HG03097 (cell line): ENCODE measurements at regions not wholly inside any gene's neighbourhood (a gene's known extent, or its start where the extent isn't known, plus 50 kb on each side); places are given as distances from the start of the nearest gene placed in this dataset.
A peak's percentile ranks its signal among the peaks of the same experiment; 100 is the strongest.

Experiments
- ATAC-seq: cut with Tn5 transposase; IDR thresholded peaks from one replicate; pipeline ENCODE4 v1.9.1; 2021; ENCODE audit not compliant: unreplicated experiment, low FRiP score

DNA sequence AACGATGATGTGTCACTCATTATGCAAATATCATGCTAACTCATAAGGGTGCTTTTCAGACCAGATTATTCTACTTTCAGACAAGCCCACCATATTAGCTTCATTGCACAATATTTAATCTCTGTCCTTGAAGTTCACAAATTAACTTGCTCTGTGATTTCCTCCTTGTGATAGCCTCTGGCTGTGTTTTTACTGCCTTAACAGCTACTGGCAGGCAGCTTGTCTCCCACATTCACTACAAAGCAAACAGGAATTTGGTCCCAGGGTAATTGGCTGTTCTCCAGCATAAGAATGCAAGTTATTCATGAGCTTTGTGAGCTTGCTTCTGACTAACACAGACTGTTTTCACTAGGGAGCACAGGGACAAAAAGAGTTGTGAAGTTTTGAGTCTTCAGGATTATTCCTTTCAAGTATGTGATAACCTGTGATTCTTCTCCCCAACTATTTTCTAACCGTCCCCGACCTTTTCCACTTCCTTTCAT, 87.9 kb upstream of the HMCN1 start:
- ATAC-seq = no peak

DNA sequence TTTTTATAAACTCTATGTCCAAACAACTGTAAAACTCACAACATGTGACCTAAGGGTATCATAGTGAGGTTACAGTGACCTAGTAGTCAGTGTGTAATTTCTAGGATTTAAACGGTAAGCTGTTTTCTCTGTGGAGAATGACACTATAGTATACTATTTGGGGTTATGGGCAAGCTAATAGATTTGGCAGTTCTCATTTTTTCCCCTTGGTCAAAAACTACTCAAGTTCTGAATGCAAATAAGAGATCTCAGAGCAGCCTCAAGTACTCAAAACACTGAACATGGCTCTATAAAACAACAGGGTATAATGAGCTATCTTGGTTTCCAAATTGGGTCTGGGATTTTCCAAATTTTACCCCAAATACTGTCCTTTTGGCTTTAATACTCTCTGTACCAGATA, 88.5 kb upstream of the HMCN1 start:
- no peak for ATAC-seq

- no peak for ATAC-seq
Measured at GRCh38 chr1:185645162-185645640, 89.0 kb upstream of the HMCN1 start.

- no peak for ATAC-seq
Measured at GRCh38 chr1:185644531-185644930, 89.7 kb upstream of the HMCN1 start.

DNA sequence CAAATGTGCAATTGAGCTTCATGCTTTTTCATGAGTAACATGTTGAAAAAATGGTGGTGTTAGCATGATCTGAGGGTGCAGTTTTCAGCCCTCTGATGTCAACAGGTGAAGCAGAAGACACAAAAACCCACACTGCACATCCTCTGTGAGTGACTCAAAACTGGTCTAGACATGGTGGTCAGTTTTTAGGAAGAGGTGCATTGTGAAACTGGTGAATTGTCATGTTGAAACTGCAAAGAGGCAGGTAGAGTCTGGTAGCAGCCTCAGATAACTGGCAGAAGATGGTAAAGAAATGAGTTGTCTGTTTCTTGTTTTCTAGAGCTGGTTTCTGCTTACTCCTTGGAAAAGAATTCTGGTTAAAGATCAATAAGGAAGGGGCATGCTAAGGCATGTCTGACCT, 97.3 kb upstream of the HMCN1 start:
- ATAC-seq = peak; percentile 100

DNA sequence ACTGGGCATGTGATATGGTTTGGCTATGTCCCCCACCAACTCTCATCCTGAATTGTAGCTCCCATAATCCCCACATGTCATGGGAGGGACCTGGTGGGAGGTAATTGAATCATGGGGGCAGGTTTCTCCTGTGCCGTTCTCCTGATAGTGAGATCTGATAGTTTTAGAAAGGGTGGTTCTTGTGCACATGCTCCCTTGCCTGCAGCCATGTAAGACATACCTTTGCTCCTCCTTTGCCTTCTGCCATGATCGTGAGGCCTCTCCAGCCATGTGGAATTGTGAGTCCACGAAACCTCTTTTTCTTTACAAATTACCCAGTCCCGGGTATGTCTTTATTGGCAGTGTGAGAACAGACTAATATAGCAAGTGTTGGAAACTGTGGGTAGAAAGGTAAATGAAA, 99.5 kb upstream of the HMCN1 start:
- no peak for ATAC-seq

DNA sequence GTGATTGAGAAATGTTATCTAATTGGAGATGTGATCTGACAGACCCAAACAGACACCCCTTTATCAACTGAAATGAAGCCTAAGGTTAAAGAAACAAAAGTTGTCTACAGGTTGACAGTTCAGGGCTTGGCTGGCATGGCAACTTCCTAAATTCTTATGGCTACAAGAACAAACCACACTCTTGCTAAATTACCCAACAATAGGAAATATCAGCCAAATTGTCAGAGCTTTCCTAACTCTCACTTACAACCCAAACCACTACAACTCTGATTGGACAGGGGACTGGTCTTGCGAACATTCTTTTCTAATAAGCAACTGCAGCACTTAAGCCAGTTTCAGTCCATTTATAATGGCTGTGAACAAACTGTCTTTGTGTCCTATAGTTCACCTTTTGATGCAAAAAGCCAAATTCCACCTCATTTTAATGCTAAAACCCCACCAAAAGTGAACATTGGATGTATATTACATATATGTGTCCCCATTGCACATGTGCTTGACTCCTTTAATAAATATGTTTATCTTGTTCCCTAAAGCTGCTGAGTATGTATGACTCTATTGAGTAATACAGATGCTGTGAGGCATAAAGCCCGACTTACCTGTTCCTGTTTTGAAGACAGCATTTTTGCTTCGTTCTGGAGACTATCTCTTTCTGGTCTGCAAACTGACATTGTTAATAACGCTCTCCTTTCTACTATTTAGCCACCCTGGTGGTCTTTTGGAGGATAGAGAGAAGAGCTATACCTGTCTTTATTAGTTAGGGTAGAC, 101.3 kb upstream of the HMCN1 start:
- no peak for ATAC-seq

DNA sequence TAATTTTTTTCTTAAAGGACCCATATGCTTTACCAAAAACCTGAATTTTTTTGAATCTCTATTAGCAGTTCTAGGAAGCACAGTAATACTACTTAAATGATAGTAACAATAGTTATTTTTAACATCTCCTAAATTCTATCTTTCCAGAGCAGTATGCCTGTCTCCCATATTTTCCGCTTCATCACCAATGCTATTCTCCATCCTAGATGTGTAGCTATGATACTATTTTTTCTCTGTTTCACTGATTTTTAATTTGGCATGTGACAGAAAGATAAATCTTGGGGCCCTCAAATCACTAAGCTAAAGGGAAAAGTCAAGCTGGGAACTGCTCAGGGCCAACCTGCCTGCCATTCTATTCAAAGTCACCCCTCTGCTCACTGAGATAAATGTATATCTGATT, 102.3 kb upstream of the HMCN1 start:
- no peak for ATAC-seq

- no peak for ATAC-seq
Measured at GRCh38 chr1:185627761-185628501, 106.3 kb upstream of the HMCN1 start.

GRCh38 chr1:185627171-185627570, 107.0 kb upstream of the HMCN1 start:
- ATAC-seq = no peak

- no peak for ATAC-seq
Measured at GRCh38 chr1:185626344-185626743, 107.8 kb upstream of the HMCN1 start.

DNA sequence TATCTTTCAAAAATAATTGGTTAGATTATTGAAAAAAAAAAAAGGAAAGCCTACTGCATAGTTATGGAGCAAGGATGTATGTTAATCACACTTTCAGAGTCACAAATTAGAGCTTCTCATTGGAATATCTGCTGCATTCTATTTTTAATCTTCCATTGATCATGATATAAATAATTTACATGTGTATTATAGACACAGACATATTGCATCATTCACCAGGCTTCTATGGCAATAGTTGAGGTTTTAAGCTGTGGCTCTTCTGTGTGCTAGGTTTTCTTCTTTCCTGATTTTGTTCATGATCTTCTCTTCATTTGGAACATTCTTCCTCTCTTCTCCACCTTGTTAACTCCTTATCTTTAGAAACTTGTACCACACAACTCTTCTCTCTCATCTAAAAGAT, 123.2 kb upstream of the HMCN1 start:
- ATAC-seq = no peak

DNA sequence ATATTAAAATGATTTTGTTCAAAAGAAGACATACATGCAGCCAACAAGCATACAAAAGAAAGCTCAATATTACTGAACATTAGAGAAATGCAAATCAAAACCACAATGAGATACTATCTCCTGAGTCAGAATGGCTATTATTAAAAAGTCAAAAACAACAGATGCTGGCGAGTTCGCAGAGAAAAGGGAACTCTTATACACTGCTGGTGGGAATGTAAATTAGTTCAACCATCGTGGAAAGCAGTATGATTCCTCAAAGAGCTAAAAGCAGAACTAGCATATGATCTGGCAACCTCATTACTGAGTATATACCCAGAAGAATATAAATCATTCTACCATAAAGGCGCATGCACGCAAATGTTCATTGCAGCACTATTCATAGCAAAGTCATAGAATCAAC, 126.0 kb upstream of the HMCN1 start:
- peak; percentile 59 for ATAC-seq

GRCh38 chr1:185603158-185603557, 131.0 kb upstream of the HMCN1 start:
- peak; percentile 67 for ATAC-seq

DNA sequence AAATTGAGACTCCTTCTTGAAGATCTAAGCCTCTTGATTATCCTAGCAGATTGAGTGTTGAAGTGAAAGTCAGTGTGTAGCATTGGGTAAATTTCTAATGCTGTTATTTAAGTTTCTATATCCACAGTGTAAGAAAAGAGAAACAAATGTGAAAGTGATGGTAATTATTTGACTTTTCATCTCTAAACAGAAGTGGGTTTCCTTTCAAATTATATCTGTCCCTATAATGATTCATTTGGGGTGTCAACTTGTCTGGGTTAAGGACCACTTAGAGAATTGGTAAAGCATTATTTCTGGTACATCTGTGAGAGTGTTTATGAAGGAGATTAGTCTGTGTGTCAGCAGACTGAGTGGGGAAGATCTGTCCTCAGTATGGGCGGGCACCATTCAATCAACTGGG, 133.0 kb upstream of the HMCN1 start:
- peak; percentile 38 for ATAC-seq

DNA sequence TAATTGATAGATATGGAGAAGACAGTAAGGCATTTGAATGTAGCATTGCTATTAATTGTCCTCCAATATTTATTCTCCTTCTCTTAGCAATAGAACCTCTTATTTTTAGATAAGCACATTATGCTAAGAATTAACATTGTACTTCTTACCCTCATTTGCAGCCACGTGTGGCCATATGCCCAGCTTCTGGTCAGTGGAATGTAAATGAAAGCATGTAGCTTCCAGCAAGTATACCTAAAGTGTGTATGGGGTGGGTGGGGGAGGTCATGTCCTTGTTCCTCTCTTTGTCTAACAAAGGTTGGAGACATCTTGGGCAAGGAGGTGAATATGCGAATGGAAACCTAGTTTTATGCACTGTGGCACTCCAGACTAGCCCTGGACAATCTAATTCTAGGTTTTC, 133.6 kb upstream of the HMCN1 start:
- no peak for ATAC-seq

DNA sequence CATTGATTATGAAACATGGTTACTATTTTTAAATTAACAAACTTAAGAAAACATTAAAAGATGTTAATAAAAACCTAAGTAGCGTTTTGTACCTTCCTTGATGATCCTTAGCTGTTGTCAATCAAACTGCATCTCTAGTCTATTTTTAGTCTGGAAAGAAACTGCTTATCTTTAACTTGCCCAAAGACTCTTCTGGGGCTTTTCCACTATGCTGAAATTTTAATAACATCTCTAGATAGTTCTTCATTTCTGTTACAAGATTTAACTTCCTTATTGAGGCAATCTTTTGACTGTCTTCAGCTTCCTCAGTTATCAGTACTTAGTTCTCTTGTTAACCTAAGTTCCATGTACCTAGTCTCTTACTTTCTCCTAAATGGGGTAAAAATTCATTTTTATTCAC, 135.9 kb upstream of the HMCN1 start:
- ATAC-seq = no peak

DNA sequence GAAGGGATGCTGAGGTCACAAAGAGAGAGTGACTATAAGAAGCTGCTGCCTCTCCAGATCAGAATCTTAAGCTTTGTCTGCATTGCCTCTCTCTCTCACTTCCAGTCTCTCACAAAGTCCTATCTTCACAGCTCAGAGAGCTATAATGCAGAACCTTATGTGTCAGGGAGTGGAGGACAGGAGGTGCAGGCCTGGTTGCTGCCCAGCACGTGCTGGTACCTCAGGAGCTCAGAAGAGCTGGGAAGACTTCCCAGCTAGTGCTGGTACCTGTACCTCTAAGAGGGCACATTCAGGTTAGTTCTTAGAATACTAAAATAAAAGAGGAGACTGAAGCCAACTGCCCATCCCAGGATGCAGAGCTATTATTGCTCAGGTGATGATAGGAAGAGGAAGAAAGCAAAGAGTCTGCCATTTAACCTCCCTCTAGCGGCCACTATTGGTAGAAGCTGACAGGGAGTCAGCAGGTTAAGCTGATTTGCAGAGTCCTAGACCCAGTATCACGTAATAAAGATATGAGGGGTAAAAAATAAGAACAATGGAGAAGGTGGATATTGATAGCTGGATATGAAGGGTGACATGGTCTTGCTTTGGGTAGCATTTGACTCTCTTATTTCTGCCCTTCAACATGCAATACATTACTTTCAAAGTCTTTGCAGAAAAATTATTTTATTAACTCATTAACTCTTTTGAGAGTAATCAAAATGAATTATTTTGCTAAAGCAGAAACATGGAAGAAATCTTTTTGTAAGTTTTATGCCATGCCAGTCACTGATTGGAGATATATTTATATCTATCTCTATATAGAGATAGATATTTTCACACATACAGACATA, 138.1 kb upstream of the HMCN1 start:
- no peak for ATAC-seq

- ATAC-seq = no peak
Measured at GRCh38 chr1:185594786-185595410, 139.3 kb upstream of the HMCN1 start.

- ATAC-seq = no peak
Measured at GRCh38 chr1:185593271-185593670, 140.9 kb upstream of the HMCN1 start.

GRCh38 chr1:185585770-185586169, 148.4 kb upstream of the HMCN1 start:
- ATAC-seq = no peak
